ENCODE measurements at regions not wholly inside any gene's neighbourhood (a gene's known extent, or its start where the extent isn't known, plus 50 kb on each side); places are given as distances from the start of the nearest gene placed in this dataset.

GRCh38 chr15:38876621-38877020, 312.0 kb upstream of the RASGRP1 start:
- peaks cover 0 to 3% (median 0%) of the 10 kb centered on the region in 11 donors for H3K9me3 ChIP-seq
- TF ChIP-seq CTCF (IDR thresholded peaks at IDR 0.05), result no peak
- intact Hi-C loops (cut with DNase I), result no loop called here
- H3K4me1 ChIP-seq, result peaks cover 0 to 5% (median 0%) of the 10 kb centered on the region in 9 donors
- H3K4me3 ChIP-seq, result no peak overlapping the region
- WGBS, 2 donors, result 94 to 95% methylated on average over 3 of the region's 3 CpGs
- ATAC-seq (no peak), DNase-seq (no peak)
- H3K27ac ChIP-seq, result no peak overlapping the region
- no peaks in the 10 kb centered on the region for H3K36me3 ChIP-seq
- no peaks in the 10 kb centered on the region for H3K27me3 ChIP-seq

DNA sequence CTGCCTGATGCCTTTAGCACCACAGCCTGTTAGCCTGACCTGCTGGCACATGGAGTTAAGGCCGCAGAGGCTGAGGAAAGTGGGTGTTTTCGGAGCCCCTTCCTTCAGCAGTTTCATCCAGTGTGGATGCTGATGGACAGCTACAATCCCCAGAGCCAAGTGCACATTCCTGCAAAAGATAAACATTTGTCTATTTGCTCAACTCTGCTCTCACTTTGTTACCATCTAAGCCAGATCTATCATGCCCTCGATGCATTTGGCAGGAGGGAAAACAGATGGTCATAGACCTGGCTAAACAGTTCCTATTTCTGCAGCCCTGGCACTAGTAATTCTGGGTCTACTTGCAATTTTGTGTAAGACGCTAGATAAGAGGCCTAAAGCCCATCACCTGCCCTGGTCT, 312.9 kb upstream of the RASGRP1 start:
- WGBS, 2 donors, result 80% methylated on average over 4 of the region's 4 CpGs
- H3K4me1 ChIP-seq, result peaks cover 0 to 5% (median 0%) of the 10 kb centered on the region in 9 donors
- no peaks in the 10 kb centered on the region for H3K9me3 ChIP-seq
- H3K27ac ChIP-seq, result no peak overlapping the region
- DNase-seq (no peak), ATAC-seq (no peak)
- H3K4me3 ChIP-seq, result no peak overlapping the region
- no peaks in the 10 kb centered on the region for H3K27me3 ChIP-seq
- TF ChIP-seq CTCF (IDR thresholded peaks at IDR 0.05), result no peak
- no peaks in the 10 kb centered on the region for H3K36me3 ChIP-seq
- intact Hi-C loops (cut with DNase I), result no loop called here

GRCh38 chr15:38878026-38878425, 313.4 kb upstream of the RASGRP1 start:
- ATAC-seq (no peak), DNase-seq (no peak)
- Histone ChIP-seq H3K4me1 (peaks cover 0 to 5% (median 0%) of the 10 kb centered on the region in 9 donors), H3K27ac (no peak overlapping the region), H3K4me3 (no peak overlapping the region), H3K27me3 (no peaks in the 10 kb centered on the region), H3K9me3 (no peaks in the 10 kb centered on the region), H3K36me3 (no peaks in the 10 kb centered on the region)
- no peak for TF ChIP-seq CTCF (IDR thresholded peaks at IDR 0.05)
- intact Hi-C loops (cut with DNase I), result no loop called here

DNA sequence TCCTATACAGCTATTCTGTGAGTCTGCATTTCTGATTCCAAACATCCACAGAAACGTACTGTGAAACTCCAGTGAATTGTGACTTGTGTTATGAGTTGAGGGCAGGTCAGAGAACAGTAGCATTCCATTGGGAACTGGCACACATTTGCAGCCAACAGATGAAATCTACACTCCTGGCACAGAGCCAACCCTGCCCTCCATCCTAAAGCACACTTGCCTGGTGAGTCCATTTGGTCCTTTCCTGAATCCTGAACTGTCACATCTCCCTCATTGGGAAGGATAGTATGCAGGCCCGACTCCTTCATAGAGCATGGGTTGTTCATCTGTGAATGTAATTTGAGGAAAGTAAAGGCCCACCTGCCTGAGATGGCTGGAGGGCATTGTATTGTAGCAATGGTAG, 314.3 kb upstream of the RASGRP1 start:
- no peaks in the 10 kb centered on the region for H3K36me3 ChIP-seq
- no peak for DNase-seq
- H3K4me3 ChIP-seq, result no peak overlapping the region
- WGBS, 2 donors, result 80 to 82% methylated on average over 2 of the region's 2 CpGs
- intact Hi-C loops (cut with DNase I), result no loop called here
- no peaks in the 10 kb centered on the region for H3K9me3 ChIP-seq
- H3K4me1 ChIP-seq, result no peaks in the 10 kb centered on the region
- no peak overlapping the region for H3K27ac ChIP-seq
- H3K27me3 ChIP-seq, result no peaks in the 10 kb centered on the region
- no peak for ATAC-seq
- no peak for TF ChIP-seq CTCF (IDR thresholded peaks at IDR 0.05)

All from heart right ventricle (tissue), 16 donors.